ENCODE measurements at regions not wholly inside any gene's neighbourhood (a gene's known extent, or its start where the extent isn't known, plus 50 kb on each side); places are given as distances from the start of the nearest gene placed in this dataset.
"Not testable (repeated sequence)": the region's sequence is repeated elsewhere in the genome, so short reads cannot be mapped to it uniquely, and the experiment has no call there.

DNA sequence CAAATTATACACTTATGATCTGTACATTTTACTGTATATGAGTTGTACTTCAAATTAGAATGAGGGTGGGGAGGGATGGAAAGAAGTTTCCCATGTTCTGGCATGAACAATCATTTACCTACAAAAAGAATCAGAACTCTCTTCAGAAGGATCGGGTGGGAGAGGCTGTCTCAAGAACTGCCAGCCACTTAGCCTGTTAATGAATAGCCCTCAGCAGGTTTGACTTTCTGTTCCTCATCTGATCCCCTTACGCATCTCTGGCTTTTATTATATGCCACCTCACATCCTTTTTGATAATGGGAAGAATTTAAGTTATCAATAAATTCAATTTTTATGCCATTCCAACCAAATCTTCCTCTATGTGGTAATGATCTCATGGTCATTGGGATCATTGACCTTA, 168.3 kb upstream of the TGFBR2 start:
- DNase-seq (ENCODE audit: low read depth): no peak

DNA sequence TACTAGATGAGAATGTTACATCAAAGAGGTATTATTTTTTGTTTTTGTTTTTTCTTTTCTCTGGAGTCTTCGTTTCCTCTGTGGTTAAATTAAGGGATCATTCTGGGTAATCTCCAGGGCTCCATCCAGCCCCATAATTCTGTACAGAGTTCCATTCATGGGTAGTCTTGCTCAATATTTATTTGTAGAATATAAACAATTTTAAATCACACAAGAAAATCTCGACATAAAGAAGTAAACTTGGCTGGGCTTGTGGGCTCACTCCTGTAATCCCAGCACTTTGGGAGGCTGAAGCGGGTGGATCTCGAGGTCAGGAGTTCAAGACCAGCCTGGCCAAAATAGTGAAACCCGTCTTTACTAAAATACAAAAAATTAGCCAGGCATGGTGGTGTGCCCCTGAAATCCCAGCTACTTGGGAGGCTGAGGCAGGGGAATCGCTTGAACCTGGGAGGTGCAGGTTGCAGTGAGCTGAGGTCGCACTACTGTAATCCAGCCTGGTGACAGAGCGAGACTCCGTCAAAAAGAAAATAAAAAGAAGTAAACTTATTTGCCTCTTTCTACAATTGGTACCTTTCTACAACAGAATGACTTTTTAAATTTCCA, 166.8 kb upstream of the TGFBR2 start:
- DNase-seq (ENCODE audit: low read depth): no peak

DNA sequence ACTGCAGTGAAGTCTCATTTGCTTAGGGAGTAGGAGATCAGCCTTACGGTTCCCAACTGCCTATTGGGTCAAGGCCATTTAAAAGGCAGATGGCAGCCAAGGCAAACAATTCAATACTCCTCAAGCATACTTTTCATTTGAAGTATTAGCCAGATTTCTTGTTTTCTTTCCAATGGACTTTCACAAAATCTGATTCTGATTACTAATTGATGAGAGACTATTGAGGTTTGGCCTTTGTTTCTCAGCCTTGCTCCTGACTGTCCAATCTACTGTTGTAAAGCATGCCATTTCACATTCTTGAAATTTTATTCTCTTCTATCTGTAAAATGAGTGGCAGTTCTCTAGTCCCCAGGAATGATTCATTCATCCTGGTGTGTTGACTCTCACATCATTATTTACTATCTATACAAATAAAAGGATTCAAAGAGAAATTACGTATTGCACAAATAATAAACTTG, 166.2 kb upstream of the TGFBR2 start:
- no peak for DNase-seq (ENCODE audit: low read depth)

DNA sequence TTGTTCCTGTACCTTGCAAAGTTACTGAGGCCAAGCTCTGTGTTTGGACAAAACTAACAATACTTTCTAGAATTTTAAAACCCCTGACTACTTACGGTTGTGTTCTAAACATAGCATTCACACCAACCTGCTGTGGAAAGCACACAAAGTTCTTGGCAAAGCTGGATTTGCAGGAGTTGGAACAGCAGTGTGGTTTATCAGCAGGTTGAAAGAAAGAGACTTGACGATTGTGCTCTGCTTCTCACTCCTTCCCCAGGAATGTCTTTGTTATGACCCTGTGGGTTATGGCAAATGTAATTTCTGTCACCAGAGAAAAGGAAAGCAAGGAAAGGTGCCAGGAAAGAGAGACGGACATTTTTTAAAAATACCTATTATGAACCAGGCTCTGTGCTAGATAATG, 165.5 kb upstream of the TGFBR2 start:
- no peak for DNase-seq (ENCODE audit: low read depth)

DNA sequence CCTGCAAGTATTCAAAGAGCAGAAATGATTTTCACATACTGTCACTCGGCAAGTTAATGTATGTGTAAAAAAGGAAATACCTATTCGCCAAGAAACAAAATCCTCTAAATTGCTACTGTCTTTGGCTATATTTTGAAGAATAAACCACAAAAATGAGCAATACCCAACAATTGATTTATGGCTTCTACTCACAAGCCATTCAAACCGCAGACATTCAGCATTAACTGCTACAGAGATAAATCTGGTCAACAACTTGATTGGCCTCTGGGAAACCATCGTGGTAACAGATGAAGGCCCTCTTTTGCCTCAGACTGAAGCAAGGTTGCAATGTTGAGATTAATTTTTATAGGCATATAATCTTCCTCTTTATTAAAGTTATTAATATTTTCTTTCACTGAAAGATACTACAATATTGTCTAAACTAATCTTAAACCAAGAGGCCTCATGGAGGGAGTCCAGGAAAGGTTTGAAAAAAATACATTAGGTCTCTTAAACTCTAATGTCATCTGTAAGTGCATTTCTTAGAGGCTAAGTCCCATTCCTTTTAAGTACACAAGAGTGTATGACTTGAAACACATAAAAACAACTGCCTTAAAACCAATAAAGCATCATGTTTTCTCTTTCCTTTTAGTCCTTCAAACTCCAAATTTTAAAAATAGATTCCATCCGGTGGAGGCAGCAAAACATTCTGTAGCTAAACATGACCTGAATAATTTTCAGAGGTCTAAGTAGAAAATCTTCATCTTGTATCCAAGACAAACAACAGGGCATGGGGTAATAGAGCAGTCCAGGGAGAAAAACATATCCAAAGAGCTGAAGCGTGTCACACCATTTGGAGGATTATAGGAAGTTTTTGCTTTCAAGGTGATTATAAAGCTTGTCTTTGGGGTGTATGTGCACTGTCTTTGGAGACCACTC, 162.4 kb upstream of the TGFBR2 start:
- no peak for DNase-seq (ENCODE audit: low read depth)

DNA sequence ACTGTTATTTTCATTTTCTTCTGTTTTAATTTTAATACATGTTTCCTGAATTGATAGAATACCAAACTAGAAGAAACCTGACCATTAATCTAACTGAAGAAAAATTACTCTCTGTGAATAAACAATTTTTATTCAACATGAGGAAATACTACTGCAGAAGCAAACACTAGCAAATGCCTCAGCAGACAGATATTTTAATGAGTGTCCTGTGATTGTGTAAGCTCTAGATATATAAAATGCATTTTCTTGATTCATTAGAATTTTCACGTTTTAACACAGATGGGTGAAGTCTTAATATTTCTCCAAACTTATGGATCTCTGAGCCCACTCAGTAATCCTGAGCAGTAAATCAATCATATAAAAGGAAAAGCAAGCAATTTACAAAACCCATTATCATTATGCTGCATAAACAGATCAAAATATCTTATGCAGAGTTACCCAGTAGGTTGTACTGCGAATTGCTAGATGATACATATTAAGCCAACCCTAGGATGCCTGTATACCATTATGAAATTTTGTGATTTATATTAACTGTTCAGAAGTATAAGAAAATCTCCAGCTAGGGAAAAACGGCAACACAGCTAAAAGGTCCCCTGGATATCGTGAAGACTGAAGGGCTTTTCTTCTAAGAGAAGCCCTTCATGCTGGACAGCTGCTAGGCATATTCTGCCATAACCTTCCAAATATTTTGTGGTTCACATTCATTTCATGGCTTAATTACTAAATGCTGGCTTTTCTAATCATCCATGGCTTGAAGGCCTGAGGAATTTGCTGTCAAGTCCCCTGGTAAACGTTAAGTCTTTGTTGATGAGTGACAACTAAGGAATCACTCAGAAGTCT, 157.7 kb upstream of the TGFBR2 start:
- DNase-seq (ENCODE audit: low read depth): no peak

DNA sequence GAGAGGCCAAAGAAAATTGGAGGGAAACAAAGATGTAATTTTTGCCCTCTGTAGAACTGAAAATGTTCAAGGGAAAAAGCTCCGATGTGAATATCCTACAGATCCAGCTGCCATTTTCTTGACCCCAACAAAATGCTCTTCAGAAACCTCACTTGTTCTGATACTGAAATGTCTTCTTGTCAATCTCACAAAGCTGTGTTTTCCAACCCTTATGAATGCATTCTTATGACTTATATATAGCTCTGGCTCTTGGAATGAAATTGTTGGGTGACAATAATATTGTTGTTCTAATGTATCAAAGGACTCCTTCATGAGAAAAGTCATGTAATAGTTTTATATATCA, 157.1 kb upstream of the TGFBR2 start:
- no peak for DNase-seq (ENCODE audit: low read depth)

DNA sequence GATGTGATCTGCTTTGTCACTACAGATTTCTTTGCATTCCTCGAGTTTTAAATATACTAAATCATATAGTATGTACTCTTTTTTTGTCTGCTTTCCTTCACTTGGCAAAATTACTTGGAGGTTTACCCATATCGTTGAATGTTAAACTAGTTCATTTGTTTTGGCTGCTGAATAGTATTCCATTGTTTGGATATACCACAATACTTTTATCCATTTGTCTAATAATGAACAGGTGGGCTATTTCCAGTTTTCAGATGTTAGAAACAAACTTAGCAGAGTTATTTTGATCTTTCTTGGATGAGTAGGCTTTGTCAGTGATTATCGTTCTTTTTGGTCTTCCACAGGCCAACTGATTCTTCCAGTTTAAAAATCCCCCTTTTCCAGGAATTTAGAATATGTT, 154.0 kb upstream of the TGFBR2 start:
- no peak for DNase-seq (ENCODE audit: low read depth)

DNA sequence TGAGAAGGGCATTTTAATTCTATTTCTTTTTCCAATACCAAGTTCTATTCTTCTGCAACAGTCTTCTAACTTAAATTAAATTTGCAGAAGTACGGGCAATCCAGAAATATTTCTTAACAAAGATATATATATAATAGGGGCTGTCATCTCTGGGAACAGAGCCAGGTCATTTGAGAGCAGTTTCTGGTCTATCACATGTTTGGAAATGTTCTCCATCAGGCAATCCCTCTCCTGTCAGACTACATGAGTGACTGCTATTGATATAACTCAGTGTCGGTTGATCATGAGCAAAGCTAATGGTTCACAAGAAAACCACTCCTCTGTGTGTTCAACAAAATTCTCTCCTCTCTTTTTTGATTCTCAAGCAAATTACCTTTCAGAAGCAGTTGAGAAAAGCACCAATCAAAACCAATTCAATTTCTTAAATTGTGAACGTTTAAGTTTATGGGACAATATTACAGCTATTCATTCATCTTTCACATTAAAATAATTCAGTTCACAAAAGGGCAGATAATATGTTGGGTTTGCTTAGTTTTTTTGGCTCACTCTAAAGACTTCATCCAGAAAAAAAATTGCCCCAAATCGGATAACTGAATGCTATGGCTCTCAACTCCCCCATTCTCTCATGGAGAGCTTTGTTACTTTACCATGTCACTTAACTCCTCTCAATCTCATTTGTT, 152.9 kb upstream of the TGFBR2 start:
- DNase-seq (ENCODE audit: low read depth): no peak

DNA sequence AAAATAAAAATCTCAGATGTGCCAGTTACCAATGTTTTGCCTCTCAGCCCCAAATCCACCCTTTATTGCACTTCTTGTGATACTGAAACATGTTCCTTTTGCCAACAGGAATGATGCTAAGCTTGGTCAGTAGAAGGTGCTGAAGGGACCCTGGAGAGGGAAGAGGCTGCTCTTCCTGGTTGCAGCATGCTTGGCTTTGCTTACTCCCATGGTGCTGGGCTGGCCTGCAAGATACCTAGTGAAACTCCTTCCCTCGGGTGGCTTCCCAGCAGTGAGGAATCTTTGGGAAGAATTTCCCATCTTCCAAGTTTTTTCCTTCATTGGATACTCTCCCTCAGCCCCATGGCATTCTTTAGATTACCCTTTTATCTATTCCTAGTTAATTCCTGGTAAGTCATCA, 151.8 kb upstream of the TGFBR2 start:
- no peak for DNase-seq (ENCODE audit: low read depth)

DNA sequence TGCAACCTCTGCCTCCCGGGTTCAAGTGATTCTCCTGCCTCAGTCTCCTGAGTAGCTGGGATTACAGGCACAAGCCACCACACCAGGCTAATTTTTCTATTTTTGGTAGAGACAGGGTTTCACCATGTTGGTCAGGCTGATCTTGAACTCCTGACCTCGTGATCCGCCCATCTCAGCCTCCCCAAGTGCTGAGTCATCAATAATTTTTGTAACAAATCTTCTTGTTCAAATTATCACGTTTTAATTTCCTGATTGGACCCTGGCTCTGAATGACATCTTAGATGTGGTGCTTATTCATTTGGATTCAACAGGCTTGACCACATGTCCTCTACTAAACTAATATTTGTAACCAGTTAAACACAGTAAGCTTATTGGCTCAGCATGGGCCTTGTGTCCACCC, 151.3 kb upstream of the TGFBR2 start:
- DNase-seq (ENCODE audit: low read depth): not testable (repeated sequence)

DNA sequence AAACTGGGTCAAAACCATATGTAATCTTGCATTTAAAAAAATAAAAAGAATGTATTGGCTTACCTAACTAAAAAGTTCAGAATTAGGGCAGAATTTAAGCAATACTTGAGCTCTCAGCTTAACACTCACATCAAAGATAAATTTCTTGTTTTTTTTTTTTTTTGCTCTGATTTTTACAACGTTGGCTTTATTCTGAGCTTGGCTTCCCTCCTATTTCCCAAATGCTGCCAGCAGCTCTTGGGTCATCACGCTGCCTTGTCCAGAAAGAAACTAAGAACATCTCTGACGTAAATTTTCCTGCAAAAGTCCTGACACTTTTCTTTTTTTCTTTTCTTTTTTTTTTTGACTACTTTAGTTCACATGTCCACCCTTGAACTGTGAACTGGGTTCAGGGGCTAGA, 150.6 kb upstream of the TGFBR2 start:
- DNase-seq (ENCODE audit: low read depth): no peak

DNA sequence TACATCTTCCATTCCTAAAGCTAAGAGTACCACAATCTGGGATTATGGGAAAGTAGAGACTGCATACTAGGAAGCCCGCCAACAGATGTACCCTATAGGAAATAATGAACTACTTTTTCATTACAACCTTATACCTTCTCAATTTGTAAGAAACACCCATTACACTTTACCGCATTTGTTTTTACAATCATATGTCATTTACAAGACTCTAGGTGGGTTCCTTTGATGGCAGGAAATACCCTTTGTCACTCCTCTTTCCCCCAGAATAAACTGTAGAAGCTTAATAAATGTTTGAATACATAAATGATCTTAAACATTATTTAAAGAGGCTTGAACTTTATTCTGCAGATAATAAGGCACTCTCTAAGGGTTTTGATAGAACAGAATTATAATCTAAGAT, 150.1 kb upstream of the TGFBR2 start:
- DNase-seq (ENCODE audit: low read depth): no peak

DNA sequence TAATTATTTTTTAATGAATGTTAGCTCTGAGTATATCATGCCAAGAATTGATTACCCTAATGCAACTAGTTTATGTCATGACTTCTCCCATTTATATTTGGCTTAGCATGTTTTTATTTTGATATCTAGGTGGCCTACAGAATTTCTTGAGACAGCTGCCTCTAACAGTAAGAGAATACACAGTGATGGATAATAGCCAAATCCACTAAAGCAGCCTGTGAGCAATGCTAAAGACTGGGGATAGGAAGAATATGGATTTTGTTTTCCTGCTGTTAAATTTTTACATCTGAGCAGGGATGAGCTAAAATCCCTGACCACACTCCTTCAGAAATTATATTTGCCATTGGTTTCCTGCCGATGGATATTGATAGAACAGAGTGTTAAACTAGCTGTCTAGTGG, 149.3 kb upstream of the TGFBR2 start:
- DNase-seq (ENCODE audit: low read depth): no peak

DNA sequence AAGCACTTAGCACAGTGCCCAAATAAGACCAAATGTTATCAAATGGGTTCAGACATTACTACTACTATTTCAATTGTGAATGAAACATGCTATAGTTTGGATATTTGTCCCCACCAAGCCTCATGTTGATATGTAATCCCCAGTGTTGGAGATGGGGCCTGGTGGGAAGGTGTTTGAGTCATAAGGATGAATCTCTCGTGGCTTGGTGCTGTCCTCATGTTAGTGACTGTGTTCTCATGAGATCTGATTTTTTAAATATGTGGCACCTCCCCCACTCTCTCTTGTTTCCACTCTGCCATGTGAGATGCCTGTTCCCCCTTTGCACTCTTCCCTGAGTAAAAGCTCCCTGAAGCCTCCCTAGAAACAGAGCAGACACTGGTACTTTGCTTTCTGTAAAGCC, 148.7 kb upstream of the TGFBR2 start:
- no peak for DNase-seq (ENCODE audit: low read depth)

DNA sequence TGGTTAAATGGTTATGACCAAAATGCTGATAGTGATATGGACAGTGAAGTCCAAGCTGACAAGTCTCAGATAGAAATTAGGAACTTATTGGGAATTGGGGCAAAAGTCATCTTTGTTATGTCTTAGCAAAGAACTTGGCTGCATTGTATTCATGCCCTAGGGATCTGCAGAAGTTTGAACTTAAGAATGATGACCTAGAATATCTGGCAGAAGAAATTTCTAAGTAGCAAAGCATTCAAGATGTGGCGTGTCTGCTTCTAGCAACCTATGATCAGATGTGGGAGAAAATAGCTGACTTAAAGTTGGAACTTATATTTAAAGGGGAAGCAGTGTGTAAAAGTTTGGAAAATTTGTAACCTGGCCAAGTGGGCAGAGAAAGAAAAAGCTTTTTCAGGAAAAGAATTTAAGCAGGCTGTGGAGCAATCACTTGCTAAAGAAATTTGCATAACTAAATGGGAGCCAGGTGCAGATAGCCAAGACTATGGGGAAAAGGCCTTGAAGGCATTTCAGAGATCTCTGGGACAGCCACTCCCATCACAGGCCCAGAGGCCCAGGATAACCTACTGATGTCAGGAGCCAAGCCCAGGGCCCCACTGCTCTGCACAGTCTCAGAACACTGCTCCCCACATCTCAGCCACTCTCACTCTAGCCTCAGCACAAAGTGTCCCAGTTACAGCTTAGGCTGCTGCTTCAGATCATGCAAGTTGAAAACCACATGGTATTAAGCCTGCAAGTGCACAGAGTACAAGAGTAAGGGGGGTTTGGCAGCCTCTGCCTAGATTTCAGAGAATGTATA, 147.8 kb upstream of the TGFBR2 start:
- DNase-seq (ENCODE audit: low read depth): no peak

DNA sequence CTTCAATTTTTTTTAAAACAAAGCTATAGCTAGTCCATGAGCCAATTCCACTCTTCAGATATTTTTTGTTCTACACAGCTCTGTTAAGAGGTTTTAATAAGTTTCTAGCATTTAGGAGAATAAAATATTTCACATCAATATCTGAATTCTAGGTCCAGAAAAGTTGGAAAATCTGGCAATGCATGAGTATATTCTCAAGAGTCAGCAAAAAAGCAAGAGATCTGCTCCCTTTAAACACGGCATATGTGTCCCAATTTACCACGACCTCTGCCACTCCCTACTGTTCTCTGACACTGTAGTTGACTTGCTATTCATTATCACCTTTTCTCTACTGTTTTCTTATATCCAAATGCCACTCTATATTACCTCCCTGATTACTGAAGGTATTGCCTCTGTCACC, 145.1 kb upstream of the TGFBR2 start:
- no peak for DNase-seq (ENCODE audit: low read depth)

DNA sequence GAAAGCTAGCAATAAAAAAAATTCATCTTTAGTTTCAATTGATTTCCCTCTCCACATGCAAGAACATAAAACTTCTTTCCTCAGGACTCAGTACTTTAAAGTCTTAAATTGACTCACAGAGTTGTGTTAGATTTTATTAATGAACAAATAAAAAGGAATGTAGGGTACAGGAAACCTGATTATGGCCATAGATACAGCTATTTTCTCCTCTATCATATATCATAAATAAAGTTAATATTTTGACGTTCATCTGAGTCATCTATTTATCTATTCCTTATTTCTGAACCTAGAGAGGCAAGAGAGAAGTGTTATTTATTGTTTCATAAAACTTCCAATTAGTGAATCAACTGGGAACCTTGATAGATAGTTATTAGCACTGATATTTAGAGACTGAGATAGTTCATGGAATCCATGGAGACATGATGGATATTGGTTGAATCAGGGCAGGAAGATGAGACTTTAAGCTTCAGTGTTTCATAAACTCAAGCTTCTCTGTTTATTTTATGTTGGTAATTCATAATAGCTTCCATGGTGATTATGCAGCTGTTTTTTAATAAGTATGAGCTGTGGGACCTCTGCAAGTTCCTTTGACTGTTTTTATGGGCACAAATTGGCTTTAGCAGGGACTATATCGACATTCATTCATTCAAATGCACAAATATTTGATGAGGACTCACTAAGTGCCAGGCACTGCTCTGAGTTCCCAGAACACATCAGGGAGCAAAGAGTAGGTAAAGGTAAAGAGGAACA, 143.5 kb upstream of the TGFBR2 start:
- DNase-seq (ENCODE audit: low read depth): no peak

DNA sequence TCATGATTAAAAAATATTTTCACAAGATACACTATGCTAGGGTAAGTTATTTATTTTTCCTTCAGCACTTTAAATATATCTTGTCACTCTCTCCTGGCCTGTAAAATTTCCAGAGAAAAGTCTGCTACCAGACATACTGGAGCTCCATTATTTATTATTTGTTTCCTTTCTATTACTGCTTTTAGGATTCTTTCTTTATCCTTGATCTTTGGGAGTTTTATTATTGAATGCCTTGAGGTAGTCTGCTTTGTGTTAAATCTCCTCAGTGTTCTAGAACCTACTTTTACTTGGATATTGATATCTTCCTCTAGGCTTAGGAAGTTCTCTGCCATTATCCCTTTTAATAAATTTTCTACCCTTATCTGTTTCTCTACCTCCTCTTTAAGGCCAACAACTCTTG, 142.0 kb upstream of the TGFBR2 start:
- DNase-seq (ENCODE audit: low read depth): no peak

DNA sequence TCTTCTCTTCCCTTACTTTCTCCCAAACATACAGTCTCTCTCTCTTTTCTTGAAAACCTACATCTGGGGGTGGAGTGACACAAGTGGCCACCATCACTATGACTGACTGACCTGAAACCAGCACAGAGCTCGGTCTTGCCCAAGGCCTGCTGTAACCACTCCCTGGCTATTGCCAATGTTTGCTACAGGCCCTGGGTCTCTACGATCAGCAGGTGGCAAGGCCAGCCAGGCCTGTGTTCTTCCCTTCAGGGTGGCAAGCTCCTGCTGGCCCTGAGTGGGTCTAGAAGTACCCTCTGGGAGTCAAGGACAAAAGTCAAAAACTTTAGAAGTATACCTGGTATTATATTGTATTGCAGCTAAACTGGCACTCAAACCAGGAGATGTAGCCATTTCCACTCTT, 140.9 kb upstream of the TGFBR2 start:
- DNase-seq (ENCODE audit: low read depth): no peak

All from Daoy (cell line).